ENCODE measurements at regions not wholly inside any gene's neighbourhood (a gene's known extent, or its start where the extent isn't known, plus 50 kb on each side); places are given as distances from the start of the nearest gene placed in this dataset.
A peak's percentile ranks its signal among the peaks of the same experiment; 100 is the strongest.

DNA sequence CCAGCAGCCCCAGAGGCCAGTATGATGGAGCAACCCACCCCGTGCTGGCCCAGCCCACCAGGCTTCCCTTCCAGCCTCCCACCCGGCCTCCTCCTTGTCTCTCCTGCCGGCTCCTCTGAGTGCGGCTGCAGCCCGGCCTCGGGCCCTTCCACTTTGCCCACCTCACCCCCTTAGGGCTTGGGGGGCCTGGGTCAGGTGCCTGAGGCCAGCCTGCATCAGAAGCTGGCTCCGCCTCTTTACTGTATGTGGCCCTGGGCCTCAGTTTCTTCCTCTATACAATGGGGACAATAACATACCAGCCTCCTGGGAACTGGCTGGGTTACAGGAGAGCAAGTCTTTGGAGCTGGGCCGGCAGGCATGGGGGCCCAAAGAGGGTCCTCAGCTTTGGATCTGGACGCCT lies 221.1 kb upstream of the CIBAR2 start:
- DNase-seq, result no peak

- DNase-seq, result no peak
These were observed 221.7 kb upstream of the CIBAR2 start for GRCh38 chr16:85333744-85334640.

DNA sequence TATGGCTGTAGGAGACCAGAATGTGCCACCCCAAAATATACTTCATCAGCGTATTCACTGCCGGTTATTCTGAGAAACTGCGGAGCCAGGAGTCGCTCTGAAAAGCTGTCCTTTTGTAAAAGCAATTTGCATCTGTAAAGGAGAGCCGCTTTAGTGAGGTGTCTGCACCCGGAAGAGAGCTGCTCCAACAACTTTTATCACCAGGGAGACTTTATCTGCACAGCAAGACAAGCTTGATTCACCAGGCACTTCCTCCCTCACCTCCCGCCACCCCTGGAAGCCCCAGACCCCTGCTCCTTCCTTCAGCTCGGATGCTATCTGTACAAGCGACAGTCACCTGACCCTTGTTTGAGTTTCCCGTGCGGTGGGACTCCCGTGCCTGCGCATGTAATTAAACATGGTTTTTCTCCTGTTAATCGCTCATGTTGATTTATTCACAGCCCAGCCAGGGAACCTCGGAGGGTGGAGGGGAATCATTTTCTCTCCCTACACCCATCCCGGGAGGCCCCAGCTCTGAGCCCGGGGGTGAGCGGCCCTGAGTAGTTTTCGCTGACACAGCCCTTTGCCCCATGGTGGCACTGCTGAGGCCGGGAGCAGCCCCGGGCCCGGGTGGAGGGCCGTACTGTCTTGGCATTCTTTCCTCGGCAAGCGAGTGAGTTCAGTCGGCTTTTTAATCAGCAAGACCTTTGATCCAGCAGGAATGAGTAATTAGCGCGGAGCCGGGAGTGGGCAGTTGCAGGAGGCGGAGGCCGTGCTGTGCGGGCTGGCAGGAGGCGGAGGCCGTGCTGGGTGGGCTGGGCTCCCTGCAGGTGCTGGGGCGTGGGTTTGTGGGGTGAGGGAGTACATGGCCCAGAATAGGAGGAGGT lies 222.7 kb upstream of the CIBAR2 start:
- peak; percentile 23 for DNase-seq

GRCh38 chr16:85335584-85336491 lies 223.6 kb upstream of the CIBAR2 start:
- no peak for DNase-seq

DNA sequence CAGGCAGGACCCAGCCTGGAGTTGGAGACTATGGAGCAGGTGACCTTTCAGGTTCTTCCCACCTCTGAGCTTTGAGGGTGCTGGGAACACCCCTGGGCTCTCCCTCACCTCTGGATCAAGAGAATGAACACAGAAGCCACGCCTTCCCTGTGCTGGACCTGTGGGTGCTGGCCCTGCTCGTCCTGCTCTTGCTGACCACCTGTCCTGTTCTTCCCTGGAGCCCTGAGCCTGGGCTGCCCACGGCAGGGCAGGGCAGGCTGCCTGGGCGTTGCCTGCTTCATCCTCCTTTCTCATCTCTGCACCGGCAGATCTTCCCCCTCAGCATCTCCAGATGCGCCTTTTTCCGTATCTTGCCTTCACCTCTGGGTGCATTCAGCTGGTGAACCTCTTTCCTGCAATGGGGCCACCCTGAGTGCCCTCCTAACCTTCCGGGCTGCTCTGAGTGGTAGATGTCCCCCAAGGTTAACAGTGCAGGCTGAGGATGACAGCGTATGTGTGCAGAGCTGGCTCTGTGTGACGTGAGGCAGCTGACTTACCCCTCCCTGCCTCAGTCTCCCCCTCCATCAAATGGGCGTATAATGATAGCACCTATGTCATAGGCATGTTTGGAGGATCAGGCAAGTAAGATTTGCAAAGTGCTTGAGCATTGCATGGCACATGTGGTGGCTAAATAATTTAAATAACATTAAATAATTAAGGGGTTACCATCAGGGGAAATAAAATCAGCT lies 225.8 kb upstream of the CIBAR2 start:
- no peak for DNase-seq

- DNase-seq, result no peak
These were observed 226.3 kb upstream of the CIBAR2 start for GRCh38 chr16:85338638-85338982.

DNA sequence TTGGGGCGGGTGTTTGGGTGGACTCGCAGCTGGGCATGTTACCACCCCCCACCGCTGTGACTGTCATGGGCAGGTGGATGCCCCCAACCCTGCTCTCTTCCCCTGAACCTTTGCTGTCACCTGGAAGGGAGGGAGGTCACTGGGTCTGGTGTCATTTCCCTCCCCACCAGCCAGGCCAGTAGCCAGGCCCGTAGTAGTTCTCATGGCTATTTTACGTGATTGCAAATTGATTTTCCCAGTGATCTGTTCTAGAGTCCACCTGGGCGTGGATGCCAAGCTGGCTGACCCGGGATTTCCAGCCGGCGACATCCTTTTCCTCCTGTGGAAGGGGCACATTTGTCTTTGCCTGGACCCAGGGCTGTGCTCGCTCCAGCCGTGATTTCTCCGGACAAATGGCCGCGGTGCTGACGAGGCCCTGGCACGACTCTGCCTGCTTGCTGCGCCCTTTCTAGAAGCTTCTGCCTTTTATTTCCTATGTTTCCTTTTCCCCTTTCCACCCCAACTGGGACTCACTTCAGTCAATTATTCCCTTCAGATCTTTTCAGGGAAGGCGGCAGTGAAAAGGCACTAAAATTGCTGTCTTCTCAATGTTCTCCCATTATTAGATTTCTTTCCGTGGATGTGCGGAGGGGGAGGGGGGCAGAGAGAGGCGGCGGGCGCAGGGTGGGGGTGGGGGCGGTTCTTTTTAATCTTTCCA lies 226.9 kb upstream of the CIBAR2 start:
- DNase-seq, result no peak

DNA sequence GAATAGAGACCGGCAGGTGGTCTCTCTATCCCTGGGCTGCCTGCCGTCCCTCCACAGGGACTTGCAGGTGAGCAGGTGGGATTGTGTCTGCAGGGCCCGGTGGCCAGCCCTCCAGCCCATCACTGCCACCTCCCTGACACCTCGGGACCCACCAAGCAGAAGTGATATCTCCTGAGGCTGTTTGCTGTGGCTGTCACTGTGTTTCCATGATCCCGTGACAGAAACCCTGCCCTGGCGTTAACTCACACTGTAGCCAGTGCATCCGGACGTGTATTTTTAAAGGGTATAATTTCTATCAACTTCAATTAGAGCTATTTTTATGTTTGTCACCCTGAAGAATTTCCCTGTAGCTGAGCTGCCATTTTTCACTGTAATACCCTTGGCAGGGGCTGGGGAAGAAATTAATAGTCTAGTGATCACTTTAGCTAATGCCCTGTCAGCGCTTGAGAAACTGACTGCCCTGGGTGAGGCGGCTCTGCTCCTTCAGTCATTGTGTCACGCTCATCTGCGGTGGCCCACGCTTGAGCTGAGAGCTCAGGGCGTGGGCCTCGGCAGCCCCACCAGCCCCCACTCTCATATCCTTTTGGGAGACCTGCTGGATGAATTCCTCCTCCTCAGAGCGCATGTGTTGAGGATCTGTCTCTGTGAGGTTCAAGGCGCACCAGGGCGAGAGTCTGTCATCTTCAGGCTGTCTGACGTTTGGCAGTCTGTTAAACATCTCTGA lies 229.9 kb upstream of the CIBAR2 start:
- no peak for DNase-seq

- no peak for DNase-seq
These were observed 232.3 kb upstream of the CIBAR2 start for GRCh38 chr16:85344502-85345128.

GRCh38 chr16:85345129-85345639 lies 232.9 kb upstream of the CIBAR2 start:
- DNase-seq, result no peak

DNA sequence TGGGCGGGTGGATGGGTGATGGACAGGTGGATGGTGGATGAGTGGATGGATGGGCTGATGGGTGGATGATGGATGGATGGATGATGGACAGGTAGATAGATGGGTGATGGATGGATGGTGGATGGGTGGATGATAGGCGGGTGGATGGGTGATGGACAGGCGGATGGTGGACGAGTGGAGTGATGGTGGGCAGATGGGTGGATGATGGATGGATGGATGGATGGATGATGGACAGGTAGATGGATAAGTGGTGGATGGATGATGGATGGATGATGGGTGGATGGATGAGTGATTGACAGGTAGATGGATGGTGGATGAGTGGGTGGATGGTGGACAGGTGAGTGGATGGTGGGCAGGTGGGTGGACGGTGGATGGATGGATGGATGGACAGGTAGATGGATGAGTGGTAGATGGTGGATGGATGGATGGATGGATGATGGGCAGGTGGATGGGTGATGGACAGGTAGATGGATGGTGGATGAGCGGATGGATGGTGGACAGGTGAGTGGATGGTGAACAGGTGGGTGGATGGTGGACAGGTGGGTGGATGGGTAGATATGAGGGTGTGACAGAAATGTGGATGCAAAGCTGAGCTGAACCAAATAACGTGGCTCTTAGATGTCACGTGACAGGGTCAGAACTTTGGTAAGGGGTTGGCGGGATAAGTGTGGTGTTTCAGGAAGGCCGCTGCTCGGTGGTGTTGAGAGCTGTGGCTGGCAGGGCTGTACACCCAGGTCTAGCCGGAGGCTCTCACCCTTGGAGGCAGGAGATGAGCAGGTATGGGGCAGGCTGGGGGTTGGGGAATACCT lies 234.3 kb upstream of the CIBAR2 start:
- no peak for DNase-seq

DNA sequence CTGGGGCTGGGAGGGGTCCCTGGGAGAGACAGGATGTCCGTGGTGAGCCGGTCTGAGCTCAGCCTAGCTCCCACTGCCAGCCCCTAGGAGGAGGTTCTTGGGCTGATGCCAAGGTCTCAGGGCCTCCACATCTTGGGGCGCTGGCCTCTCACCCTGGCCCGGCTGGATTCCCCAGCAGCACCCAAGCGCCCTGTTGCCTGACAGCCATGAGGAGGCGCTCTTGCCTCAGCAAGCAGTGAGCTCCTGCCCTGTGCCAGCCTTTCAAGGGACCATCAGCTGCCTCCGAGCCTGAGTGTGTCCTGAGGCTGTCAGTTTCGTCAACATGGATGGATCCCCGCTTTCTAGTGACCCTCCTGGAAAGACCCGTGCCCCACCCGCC lies 234.9 kb upstream of the CIBAR2 start:
- DNase-seq, result no peak

- no peak for DNase-seq
These were observed 236.0 kb upstream of the CIBAR2 start for GRCh38 chr16:85348065-85348840.

- DNase-seq, result no peak
These were observed 236.7 kb upstream of the CIBAR2 start for GRCh38 chr16:85348911-85349334.

GRCh38 chr16:85349365-85350145 lies 237.3 kb upstream of the CIBAR2 start:
- DNase-seq, result no peak

DNA sequence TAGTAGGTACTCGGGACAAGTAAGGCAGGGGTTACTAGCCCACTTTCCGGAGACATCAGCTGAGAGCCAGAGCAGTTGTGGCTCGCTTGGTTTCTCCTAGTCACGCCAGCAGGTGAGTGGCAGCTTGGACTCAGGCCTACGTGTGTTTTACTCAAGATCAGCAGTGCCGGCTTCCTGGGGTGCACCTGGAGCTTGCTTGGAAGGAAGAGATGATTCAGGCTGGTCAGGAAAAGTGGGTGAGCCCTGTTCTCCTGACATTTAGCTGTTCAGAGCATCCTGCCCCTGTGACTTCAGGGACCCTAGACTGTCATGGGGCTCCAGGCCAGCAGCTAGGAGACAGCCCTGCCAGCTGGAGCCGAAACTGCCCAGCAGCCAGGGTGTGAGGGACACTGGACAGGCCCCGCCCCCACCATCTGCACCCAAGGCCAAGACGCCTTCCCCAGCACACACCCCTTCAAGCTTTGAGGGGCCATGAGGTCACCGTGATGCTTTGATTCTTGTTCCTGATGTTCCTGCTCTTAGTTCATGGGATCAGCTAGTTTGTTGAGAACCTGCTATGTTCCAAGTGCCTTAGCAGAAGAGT lies 238.0 kb upstream of the CIBAR2 start:
- DNase-seq, result no peak

DNA sequence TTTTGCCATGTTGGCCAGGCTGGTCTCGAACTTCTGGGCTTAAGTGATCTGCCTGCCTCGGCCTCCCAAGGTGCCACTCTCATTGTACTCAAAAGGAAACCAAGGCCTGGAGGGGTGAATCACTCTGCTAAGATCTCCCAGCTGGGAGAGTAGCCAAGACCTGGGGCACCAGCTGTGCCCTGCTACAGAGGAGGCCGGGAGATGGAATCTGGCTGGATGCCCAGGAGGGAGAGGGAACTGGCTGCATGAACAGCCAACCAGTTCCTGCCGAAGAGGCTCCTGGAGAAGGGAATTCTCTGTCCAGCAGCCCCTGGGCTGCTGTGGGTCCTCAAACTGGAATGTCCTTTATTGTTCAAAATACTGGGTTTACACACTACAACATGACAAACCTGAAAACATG lies 238.7 kb upstream of the CIBAR2 start:
- DNase-seq, result no peak

All from stimulated activated CD4-positive, alpha-beta T cell treated with anti-CD3 and anti-CD28 coated beads, Interleukin-4, amount 100 ng/mL, for 1 hour (primary cell).